Left cardiac atrium (tissue), 4 donors: ENCODE measurements at regions not wholly inside any gene's neighbourhood (a gene's known extent, or its start where the extent isn't known, plus 50 kb on each side); places are given as distances from the start of the nearest gene placed in this dataset.

Source experiments
- ATAC-seq, 2 donors: fragments of 200-7000 bp; cut with Tn5 transposase; one replicate each; pipeline ENCODE4 v1.9.1; 2020; ENCODE audit warnings: mild to moderate bottlenecking in 2 of 2, moderate library complexity in 2 of 2
- DNase-seq: peaks from one replicate; pipeline ENCODE4 v3.0.0-alpha.2; 2020
- intact Hi-C, 2 donors: fragments of 100-400 bp; cut with DNase I; formaldehyde crosslinking; loops; one replicate each; pipeline versions ENCODE4 v1.14.1 to v1.15.1; 2022 to 2023
- donor health status: DM: no; HTN: yes; CAD: no.
- donor health status: DM: no; HTN: yes; CAD: no; lungs with severe emphysema.
- donor health status: DM: yes; HTN: yes; CAD: no.
- donor health status: Dilated cardiomyopathy.

GRCh38 chr1:2864203-2864905 is 62.9 kb upstream of the TTC34 start:
- ATAC-seq (no peak), DNase-seq (peak; percentile 11)
- intact Hi-C loops: no loop called here

GRCh38 chr1:2865000-2865399 is 63.5 kb upstream of the TTC34 start:
- intact Hi-C loops: no loop called here
- peak; percentile 15 for DNase-seq
- no peak for ATAC-seq

- DNase-seq: peak; percentile 13
- ATAC-seq: no peak
These were observed 64.3 kb upstream of the TTC34 start for GRCh38 chr1:2865571-2866421.

DNA sequence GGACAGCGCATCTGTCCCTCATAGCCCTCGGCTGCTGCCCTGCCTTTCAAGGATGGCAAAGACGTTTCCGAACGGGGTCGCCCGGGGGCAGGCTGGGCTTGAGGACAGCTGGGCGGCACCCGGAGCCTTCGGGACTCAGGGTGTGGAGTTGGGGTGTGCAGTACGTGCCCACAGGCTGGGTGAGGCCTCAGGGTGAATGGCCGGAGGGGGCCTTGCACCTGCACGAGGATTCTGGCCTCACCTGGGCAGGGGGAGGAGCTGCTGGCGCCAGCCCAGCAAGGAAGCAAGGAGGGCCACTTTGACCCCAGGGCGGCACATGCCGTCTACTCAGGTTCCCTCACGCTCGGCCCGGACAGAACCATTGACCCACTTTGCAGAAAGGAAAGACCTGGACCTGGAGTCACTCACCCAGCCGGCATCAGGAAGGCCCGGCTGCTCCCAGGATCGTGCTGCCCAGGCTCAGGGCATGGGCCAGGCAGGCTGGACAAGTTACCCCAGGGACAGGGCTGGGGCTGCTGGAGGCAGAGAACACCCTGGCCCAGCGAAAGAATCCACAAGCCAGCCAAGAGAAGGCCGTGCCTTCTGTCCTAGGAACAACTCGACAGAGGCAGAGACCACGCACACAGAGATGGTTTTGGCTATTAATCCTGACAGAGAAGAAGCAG is 65.1 kb upstream of the TTC34 start:
- intact Hi-C loops: no loop called here
- DNase-seq: no peak
- no peak for ATAC-seq

More at GRCh38 chr1:2865571-2866421, 64.3 kb upstream of the TTC34 start:
- intact Hi-C loops: no loop called here

DNA sequence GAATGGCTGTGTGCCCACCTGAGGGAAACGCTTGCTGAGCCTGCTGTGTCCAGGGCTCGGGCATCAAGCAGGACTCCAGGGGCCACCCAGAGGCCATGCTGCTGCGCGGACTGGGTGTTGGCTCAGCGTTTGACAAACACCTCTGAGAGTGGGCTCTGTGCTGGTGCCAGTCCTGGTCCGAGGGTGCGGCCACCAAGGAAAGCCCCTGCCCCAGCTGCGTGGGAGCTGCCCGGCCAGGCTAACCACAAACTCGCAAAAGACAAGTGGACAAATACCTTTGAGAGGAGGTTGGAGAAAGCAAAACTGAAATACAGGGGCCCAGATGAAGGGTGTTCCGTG is 65.6 kb upstream of the TTC34 start:
- intact Hi-C loops: no loop called here
- ATAC-seq (no peak), DNase-seq (no peak)

GRCh38 chr1:2867861-2868260 is 66.4 kb upstream of the TTC34 start:
- no peak for DNase-seq
- intact Hi-C loops: no loop called here
- no peak for ATAC-seq

GRCh38 chr1:2868571-2869195 is 67.2 kb upstream of the TTC34 start:
- DNase-seq (no peak), ATAC-seq (no peak)
- intact Hi-C loops: no loop called here

DNA sequence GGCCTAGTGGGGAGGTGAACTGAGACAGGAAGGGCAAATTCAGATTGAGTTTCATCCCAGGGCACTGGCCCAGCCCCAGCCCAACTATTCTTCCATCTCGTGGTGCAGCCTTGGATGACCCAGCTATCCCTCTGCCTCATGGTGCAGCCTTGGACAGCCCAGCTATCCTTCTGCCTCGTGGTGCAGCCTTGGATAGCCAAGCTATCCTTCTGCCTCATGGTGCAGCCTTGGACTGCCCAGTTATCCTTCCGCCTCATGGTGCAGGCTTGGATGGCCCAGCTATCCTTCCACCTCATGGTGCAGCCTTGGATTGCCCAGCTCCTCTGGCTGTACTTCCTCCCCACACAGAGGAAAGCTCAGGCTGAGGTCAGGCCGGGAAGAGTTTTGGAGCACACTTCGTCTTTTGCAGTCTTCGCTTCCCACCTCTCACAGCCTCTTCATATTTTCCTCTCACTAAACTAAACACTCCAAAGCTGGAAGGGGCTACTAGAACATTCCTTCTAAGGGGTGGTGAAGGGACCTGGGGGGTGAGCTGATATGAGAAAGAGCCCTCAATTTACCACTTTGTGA is 69.8 kb upstream of the TTC34 start:
- intact Hi-C loops: loop anchor here in 1 of 2 donors (10.0 kb wide), 1 partner anchor 553 kb away; no protein-coding TSS in a partner anchor
- ATAC-seq: no peak
- no peak for DNase-seq

- DNase-seq (no peak), ATAC-seq (no peak)
- intact Hi-C loops: loop anchor here in 1 of 2 donors (10.0 kb wide), 1 partner anchor 551 kb away; no protein-coding TSS in a partner anchor
These were observed 72.7 kb upstream of the TTC34 start for GRCh38 chr1:2874207-2874606.

DNA sequence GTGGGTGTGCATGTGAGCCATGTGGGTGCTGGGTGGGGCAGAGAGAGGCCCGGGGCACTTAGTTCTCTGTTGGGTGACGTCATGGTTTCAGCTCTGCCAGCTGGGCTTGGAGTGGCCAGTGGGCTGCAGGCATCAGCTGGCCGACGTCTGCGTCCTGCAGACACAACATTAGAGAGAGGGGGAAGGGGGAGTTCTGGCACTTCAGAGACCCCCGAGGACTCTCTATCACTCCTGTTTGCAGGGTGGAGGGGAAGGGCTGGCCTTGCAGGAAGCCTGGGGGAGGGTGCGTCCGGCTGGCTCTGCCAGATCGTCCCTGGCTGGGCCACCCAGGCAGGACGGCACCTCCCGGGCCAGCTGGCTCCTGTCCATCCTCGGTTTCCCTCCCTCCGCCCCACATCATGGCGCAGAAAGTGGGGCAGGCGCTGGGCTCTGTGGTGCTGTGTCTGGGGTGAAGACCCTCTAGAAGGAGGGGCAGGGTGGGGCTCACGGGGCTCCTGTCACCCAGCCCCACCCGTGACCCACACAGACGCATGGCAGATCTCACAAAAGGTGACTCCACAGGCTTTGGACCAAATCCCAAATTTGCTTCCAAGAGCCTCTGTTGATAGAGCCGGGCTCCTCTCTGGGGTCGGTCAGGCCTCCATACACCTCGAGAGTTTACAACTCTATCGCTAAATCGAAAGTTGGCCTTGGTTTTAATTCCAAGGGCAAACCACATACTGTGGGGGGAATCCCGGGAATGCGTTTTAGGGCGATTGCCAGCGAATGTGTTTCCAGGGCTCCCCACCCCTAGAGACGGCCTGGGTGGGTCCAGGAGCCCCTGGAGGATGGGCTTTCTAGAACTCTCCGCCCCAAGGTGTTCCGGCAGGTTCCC is 73.4 kb upstream of the TTC34 start:
- no peak for ATAC-seq
- intact Hi-C loops: loop anchor here (5.0 to 10.0 kb wide), 2 partner anchors 547 to 550 kb away; no protein-coding TSS in a partner anchor
- DNase-seq: no peak

GRCh38 chr1:2875707-2876561 is 74.4 kb upstream of the TTC34 start:
- intact Hi-C loops: loop anchor here (5.0 to 10.0 kb wide), 2 partner anchors 546 to 549 kb away; no protein-coding TSS in a partner anchor
- ATAC-seq (peak in 1 of 2 donors; percentile 60), DNase-seq (no peak)

- no peak for DNase-seq
- intact Hi-C loops: loop anchor here (5.0 to 10.0 kb wide), 2 partner anchors 545 to 548 kb away; no protein-coding TSS in a partner anchor
- ATAC-seq: no peak
These were observed 75.4 kb upstream of the TTC34 start for GRCh38 chr1:2876846-2877245.

- ATAC-seq (no peak), DNase-seq (no peak)
- intact Hi-C loops: loop anchor here (5.0 to 10.0 kb wide), 2 partner anchors 545 to 547 kb away; no protein-coding TSS in a partner anchor
These were observed 75.9 kb upstream of the TTC34 start for GRCh38 chr1:2877391-2877790.

DNA sequence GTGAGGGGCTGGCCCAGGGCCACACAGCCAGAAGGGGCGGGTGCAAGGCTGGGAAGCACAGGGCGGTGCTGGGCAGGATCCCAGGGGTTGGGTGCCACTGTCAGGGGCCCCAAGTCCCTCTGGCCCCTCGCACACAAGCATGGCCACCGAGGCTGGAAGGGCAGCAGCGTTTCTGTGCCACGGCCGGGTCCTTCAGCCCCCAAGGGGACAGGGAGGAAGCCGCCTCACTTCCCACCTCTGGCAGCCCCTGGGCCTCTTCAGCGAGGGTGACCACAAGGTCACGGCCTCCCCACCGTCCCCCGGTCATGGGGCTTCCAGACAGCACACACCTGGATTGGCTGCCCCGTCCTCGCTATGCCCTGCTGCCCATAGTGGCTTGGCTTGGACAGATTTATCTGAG is 77.1 kb upstream of the TTC34 start:
- DNase-seq: no peak
- ATAC-seq: no peak
- intact Hi-C loops: loop anchor here (5.0 to 10.0 kb wide), 2 partner anchors 544 to 546 kb away; no protein-coding TSS in a partner anchor

DNA sequence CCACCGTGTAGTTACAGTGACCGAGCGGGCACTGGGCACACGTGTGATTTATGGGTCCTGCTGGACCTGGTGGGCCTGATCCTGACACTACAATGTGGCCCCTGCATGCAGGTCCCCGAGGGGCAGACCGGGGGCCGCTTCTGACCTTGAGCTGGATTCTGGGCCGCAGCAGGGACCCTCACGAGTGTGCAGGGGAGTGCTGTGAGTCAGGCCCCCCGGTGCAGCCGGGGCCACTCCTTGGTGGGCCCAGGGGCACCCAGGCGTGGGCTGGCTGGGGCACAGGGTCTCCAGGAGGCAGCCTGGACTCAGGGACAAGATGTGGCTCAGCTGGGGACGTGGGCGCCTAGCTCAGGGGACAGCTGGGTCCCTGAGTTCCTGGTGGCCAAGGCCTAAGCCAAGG is 77.5 kb upstream of the TTC34 start:
- intact Hi-C loops: loop anchor here (5.0 to 10.0 kb wide), 2 partner anchors 543 to 546 kb away; no protein-coding TSS in a partner anchor
- no peak for ATAC-seq

DNA sequence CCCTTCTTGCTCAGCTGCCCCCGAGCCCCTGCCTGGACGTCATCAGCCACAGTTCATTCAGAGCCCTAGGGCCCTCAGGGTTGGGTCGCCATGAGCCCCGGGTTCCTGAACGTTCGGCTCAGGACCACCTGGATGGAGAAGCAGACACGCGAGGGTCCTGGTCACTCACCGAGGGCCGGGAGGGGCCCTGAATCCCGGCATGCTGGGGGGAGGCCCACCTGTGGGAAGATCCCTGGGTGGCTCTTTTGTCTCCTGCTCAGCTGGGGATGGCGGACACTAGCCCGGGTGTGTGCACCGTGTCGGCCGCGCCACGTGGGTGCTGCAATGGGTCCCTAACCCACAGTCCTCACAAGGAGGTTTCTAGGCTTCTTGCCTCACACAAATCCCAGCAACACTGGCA is 78.1 kb upstream of the TTC34 start:
- intact Hi-C loops: loop anchor here (5.0 to 10.0 kb wide), 2 partner anchors 543 to 545 kb away; no protein-coding TSS in a partner anchor
- DNase-seq (no peak), ATAC-seq (no peak)

More for the DNA sequence above, 77.5 kb upstream of the TTC34 start:
- no peak for DNase-seq

DNA sequence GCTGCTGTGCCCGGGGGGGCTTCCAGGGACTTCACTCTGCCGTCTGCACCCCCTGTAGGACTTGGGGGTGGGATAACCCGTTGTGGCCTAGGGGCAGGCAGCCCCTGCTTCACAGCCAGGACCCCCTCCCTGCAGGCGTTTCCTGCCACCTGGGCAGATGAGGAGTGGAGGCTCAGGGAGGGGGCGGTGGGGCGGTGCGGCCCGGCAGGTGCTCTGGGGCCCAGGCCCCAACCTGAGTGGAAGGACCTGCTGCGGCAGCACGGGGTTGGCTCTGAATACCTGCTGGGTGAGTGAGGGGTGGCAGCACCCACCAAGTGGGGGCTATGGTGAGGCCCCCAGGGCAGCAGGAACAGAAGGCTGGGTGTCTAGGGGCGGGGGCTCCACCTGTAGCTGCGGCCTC is 78.6 kb upstream of the TTC34 start:
- DNase-seq (no peak), ATAC-seq (no peak)
- intact Hi-C loops: no loop called here
